GM12872 (cell line): ENCODE measurements at regions not wholly inside any gene's neighbourhood (a gene's known extent, or its start where the extent isn't known, plus 50 kb on each side); places are given as distances from the start of the nearest gene placed in this dataset.

ENCODE experiments used
- TF ChIP-seq, protein P1 (sequence below): IDR thresholded peaks from 3 replicates; pipeline ENCODE4 v1.5.1; 2011; ENCODE audit warnings: low read depth, mild to moderate bottlenecking, low read length, moderate library complexity; ENCODE audit not compliant: insufficient read depth

- TF ChIP-seq, protein P1, sequence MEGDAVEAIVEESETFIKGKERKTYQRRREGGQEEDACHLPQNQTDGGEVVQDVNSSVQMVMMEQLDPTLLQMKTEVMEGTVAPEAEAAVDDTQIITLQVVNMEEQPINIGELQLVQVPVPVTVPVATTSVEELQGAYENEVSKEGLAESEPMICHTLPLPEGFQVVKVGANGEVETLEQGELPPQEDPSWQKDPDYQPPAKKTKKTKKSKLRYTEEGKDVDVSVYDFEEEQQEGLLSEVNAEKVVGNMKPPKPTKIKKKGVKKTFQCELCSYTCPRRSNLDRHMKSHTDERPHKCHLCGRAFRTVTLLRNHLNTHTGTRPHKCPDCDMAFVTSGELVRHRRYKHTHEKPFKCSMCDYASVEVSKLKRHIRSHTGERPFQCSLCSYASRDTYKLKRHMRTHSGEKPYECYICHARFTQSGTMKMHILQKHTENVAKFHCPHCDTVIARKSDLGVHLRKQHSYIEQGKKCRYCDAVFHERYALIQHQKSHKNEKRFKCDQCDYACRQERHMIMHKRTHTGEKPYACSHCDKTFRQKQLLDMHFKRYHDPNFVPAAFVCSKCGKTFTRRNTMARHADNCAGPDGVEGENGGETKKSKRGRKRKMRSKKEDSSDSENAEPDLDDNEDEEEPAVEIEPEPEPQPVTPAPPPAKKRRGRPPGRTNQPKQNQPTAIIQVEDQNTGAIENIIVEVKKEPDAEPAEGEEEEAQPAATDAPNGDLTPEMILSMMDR, result no peak
Measured at GRCh38 chr2:60105906-60106305, 447.5 kb downstream of the BCL11A start.

DNA sequence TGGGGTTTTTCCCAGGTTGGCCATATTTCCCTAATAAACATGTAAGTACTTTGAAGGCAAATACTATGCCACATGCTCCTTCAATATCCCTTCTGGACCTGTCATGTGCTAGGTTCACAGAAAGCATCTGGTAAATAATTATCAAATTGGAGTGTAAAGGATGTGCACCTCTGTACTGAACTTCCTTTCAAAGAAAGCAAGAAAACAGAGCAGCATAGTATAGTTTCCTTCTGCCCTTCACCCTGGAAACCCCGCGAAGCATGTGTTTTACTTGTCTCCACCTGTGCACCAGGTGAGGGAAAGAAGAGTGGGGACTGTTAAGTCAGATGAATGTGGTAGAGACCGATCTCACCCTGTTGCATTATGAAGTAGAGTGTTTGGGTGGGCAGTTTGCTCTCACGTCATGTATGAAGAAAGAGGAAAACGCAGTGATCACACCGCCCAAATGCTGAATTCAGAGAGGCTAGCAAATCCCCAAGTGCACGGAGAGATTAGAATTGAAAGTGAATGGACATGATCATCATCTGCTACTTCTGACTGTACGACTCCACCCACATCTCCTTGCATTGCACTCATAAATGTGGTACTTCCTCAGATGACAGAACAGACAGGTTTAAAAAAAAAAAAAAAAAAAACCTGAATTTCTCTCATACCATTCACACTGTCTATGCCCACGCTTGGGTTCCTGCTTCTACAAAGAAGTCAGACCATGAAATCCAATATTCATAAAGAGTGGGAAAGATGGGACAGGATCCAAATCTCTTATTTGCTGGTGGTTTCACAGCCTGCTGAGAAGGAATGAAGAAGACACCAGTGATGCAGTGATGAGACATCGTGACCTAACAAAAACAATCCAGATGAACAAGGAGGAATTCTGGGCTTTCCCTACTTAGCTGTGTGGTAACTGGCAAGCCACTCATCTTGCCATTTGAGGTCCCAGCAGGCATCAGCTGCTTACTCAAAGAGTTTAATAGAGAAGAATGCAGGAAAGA lies 448.6 kb downstream of the BCL11A start:
- TF ChIP-seq, protein P1, result no peak

DNA sequence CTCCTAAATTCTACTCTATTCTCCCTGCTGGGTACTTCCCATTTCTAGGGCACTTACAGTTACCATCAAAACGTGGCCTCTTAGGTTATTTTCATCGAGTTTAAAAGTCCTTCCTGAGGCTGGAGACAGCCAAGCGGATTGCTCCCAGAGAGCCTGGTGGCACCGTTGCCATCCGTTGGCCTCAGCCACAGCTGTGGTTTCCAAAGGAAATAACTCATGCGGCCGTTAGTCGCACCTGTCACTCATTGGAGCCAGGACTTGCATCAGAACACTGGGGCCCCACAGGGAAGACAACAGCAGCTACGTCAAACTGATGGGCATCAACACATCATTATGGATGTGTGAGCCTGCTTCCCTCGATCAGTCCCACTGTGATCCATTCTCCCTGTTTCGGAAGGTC lies 453.4 kb downstream of the BCL11A start:
- TF ChIP-seq, protein P1, result no peak

GRCh38 chr2:60098996-60099395 lies 454.5 kb downstream of the BCL11A start:
- TF ChIP-seq, protein P1, result no peak

DNA sequence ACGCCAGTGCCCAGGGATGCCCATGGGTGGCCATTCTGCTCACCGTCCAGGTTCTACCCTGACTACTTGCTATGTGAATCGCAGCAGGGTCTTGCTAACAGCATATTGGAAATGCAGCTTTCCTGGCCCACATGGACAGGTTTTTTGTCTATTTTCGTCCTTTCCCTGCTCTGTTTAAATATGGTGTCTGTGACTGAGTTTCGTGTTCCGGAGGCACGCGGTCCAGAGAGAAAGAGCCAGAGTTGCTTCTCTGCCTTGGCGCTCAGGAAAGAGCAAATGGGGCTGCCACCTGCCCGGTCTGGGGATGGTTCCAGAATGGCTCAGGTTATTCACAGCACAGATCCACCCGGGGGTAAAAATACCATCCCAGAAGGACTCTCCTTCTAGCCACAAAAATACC lies 456.2 kb downstream of the BCL11A start:
- TF ChIP-seq, protein P1, result no peak

DNA sequence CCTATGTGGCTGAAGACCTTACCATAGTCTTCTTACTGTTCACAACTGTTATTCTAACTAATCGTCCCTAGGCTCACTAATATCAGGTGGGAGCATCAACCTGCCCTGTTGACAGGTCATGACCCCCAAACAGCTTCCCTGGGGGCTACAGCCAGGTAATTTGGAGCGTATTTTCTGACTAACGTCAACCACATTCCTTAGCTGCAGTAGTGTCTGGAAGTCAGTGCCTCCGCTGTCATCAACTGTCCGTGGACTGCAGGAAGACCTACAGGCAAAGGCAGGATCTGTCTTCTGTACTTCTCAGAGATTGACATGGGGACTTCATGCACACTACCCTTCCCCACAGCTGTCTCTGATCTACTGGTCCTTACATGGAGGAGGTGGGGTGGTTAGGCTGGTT lies 456.9 kb downstream of the BCL11A start:
- TF ChIP-seq, protein P1, result no peak

GRCh38 chr2:60095903-60096302 lies 457.6 kb downstream of the BCL11A start:
- TF ChIP-seq, protein P1, result no peak
